ENCODE measurements at regions not wholly inside any gene's neighbourhood (a gene's known extent, or its start where the extent isn't known, plus 50 kb on each side); places are given as distances from the start of the nearest gene placed in this dataset.
"Not testable (repeated sequence)": the region's sequence is repeated elsewhere in the genome, so short reads cannot be mapped to it uniquely, and the experiment has no call there.

DNA sequence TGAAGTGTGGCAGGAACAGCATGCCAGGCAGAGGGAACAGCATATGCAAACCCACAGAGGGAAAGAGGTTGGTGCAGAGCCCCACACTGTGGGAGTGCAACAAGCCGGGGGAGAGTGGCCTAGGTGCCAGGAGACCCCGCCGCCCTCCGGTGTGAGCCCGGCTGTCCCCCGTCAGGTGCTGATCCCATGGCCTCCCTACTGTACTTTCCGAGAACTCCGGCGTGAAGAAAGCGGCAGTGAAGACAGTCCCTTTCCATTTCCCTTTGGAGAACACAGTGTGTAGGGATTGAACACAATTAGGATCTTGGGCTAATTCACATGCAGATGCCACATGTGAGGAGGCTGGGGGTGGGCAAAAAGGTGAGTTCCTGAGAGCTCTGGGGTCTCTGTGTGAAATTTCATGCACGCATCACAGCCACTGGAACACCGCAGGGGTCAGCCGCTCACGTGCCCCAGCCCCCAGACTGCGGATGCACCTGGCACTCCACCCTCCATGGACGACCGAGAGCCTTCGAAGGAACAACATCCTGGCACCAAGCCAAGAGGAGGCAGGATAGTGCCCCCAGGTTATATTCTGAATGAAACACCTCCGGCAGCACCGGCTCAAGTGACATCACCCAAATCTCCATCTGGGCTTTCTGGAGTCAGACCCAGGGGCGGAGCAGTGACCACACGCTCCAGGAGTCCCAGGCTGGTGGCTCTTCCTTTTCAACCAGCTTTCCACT lies 82.1 kb upstream of the PPP2R2D start:
- DNase-seq (ENCODE audit: low read depth) = no peak

DNA sequence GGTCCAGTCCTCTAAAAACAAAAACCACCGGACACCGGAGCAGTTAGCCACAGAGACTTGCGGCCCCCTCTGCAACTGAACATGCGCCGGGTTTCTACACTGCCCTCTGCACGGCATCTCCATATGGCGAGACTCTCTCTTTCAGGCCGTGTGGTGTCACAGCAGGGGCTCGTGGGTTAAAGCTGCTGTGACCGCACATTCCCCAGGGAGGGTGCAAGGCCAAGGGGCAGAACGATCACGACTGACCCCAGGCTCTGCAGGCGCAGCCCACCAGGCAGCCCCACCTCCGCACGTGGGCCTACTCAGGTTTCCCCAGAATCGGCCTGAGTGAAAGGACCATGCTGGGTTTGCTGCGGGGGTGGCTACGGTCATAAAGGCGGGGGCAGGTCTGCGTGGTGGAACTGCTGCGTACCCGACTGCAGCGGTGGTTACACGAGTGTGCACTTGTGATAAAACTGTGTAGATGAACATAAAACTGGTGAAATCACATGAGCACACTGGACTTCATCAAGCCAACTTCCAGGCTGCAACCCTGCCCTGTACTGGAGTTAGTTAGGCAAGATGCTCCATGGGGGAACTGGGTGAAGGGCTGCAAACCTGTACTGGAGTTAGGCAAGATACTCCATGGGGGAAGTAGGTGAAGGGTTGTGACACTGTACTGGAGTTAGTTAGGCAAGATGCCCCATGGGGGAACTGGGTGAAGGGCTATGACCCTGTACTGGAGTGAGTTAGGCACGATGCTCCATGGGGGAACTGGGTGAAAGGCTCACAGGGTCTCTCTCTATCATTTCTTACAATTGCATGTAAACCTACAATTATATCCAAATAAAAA lies 81.4 kb upstream of the PPP2R2D start:
- no peak for DNase-seq (ENCODE audit: low read depth)

DNA sequence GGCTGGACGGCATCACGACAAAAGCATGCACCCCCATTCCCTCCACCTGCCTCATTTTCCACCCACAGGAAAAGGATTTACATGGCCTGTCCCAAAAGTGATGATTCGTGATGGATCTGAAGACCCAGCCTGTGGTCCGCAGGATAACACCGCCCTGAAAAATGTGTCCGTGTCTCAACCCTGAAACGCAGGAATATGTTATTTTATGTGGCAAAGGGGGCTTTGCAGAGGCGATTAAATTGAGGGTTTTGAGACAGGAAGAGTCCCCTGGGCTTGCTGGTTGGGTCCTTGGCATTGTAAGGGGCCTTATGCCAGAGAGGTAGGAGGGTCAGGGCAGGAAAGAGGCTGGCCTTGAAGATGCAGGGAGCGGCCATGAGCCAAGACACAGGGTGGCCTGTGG lies 80.2 kb upstream of the PPP2R2D start:
- no peak for DNase-seq (ENCODE audit: low read depth)

GRCh38 chr10:131821378-131822012 lies 79.3 kb upstream of the PPP2R2D start:
- no peak for DNase-seq (ENCODE audit: low read depth)

DNA sequence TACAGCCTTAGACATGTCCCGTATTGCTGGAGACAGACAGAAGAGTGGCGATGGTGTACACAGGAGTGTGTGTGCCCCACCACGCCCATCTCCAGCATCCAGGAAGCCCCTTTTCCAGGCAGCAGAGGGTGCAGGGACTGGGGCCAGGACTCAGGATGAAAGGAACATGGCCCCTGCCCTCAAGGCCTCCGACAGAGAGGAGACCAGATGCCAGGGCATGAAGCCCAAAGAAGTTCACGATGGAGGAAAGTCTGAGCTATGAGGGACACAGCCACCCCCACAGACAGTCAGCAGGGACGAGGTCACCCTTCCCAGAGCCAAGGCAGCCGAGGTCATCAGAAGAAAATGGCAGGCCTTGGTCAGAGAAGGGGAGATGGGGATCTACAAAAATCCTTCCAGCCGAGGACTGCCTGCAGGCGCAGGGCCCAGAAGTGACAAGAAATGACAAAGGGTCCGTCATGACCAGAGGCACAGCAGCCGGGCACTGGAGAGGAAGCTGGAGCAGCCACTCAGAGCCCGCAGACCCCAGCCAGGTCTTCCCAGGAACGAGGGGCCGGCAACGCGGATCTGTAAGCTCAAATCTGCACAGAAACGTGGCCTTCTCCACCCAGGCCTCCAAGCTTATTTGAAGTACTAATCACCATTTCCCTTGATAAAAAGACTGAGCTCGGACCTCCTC lies 78.7 kb upstream of the PPP2R2D start:
- DNase-seq (ENCODE audit: low read depth) = no peak

GRCh38 chr10:131822692-131823245 lies 78.0 kb upstream of the PPP2R2D start:
- DNase-seq (ENCODE audit: low read depth) = no peak

DNA sequence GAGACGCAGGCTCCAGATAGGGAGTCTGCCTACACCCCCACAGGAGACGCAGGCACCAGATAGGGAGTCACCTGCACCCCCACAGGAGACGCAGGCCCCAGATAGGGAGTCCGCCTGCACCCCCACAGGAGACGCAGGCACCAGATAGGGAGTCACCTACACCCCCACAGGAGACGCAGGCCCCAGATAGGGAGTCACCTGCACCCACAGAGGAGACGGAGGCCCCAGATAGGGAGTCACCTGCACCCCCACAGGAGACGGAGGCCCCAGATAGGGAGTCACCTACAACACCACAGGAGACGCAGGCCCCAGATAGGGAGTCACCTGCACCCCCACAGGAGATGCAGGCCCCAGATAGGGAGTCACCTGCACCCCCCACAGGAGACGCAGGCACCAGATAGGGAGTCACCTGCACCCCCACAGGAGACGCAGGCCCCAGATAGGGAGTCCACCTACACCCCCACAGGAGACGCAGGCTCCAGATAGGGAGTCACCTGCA lies 77.2 kb upstream of the PPP2R2D start:
- not testable (repeated sequence) for DNase-seq (ENCODE audit: low read depth)

GRCh38 chr10:131824371-131825149 lies 76.2 kb upstream of the PPP2R2D start:
- no peak for DNase-seq (ENCODE audit: low read depth)

DNA sequence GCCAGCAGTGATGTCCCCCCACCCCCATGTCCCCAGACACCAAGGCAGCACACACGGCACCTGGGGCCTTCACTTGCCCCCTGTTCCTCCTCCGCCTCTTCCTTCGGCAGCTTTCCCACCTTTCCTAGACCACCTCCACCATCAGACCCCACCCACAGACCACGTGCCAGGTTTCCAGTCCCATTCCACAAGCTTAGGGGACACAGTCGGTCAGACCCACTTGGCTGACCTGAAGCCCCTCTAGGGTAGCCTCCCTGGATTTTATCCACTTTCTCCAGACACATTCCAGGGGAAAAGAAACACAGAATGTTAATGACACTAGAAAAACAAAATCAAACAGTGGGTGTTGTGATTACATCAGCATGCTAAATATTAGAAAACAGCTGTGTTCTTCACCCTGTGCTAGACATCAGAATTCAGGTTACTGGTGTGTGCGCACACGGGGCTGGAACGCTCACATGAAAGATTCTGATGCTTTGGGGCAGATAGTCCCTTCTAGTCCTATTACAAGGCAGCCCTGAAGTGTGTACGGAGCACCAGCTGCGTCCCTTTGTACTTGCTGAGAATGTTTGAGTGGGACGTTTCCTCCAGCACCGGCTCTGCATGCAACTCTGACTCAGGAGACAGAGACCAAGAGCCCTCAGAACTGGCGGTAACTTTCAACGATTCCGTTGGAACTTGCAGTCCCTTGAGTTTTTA lies 75.5 kb upstream of the PPP2R2D start:
- no peak for DNase-seq (ENCODE audit: low read depth)

DNA sequence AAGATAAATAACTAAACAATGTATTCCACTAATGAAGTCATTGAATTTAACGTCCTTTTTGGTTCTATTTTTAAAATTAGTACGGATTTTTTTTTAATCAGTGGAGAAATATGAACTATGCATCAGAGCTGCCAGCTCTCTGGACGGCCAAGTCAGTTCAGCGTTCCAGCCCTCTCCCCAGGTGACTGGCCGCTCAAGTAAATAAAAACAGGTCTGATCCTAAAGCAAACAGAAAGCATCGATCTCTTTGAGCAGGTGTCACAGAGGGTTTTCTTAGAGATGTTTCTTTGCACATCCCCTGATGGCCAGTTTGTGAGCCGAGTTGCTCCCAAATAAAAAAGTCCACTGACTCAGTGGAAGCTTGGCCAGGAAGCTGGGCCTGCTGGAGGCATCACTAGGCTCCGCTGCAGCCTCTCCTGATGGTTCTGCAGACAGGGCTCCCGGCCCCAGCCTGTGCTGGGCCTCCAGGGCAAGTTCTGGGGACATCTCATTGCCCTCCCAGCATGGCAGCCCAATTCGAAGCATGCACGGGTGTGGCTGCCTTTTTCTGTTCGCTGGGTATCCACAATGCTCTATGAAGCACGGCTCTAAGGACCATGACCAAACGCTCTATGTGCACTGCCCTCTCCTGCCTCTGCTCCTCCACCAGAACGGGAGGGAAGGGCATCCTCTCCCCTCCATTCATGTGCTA lies 74.7 kb upstream of the PPP2R2D start:
- DNase-seq (ENCODE audit: low read depth) = no peak

- DNase-seq (ENCODE audit: low read depth) = no peak
Observed at GRCh38 chr10:131829156-131829930, 71.5 kb upstream of the PPP2R2D start.

GRCh38 chr10:131830446-131831130 lies 70.2 kb upstream of the PPP2R2D start:
- DNase-seq (ENCODE audit: low read depth) = no peak

- DNase-seq (ENCODE audit: low read depth) = no peak
Observed at GRCh38 chr10:131831561-131831960, 69.2 kb upstream of the PPP2R2D start.

GRCh38 chr10:131832056-131832685 lies 68.6 kb upstream of the PPP2R2D start:
- no peak for DNase-seq (ENCODE audit: low read depth)

DNA sequence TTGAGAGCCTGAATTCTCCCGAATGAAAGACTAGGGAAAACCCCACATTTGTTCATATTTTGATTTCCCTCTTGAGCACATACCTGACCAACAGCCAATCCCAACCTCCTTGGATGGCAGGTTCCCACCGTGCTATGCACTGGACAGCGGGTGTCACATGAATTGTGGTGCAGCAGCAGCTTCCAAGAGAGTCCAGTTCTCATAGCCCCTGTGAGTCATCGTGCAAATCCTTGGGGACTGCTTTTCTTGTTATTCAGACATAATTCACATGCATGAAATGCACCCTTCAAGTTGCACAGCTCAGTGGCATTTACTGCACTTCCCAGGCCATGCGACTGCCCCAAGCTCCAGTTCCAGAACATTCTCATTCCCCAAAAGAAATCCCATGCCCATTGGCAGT lies 67.8 kb upstream of the PPP2R2D start:
- DNase-seq (ENCODE audit: low read depth) = no peak

GRCh38 chr10:131833446-131834080 lies 67.2 kb upstream of the PPP2R2D start:
- DNase-seq (ENCODE audit: low read depth) = no peak

DNA sequence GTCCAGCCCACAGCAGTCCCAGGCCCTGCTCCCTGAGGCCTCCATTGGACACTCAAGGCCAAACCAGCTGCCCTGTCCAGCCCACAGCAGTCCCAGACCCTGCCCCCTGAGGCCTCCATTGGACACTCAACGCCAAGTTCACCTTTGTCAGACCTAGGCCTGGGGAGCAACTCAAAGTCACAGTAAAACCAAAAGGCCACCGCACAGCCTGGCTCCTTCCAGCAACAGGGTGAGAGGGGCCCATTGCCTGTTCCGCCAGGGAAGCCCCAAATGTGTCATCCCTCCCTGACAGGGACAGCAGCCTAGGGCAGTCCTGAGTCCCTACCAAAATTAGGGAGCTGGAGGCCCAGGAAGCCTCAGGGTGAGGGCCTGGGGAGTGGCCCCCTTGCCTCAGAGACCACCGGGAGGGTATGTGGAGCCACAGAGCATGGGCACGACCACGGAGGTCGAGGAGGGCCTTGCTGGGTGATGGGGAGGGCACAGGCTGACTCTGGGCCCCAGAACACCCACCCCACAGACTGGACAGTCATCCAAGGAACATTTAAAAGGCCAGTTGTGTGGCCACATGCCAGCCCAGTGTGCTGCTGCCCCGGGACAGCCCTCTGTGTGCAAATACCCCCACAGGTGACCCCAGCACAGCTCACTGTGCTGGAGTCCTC lies 66.5 kb upstream of the PPP2R2D start:
- DNase-seq (ENCODE audit: low read depth) = no peak

All from HS-5 (cell line).